Right lobe of liver (tissue), 4 donors: ENCODE measurements at regions not wholly inside any gene's neighbourhood (a gene's known extent, or its start where the extent isn't known, plus 50 kb on each side); places are given as distances from the start of the nearest gene placed in this dataset.

Experiments used
- POLR2A ChIP-seq: fragments of 450-650 bp; IDR thresholded peaks from one replicate; pipeline ENCODE4 v1.6.1; 2017; ENCODE audit warnings: antibody characterized with exemption, mild to moderate bottlenecking
- TF ChIP-seq, protein P1 (sequence below), 4 donors: fragments of 200-600 bp in 3 of 4; fragments of 450-650 bp in 1 of 4; IDR thresholded peaks; one replicate each; pipeline versions ENCODE4 v1.5.1 to v1.8.0; 2016 to 2022; ENCODE audit warnings: antibody characterized with exemption in 4 of 4, mild to moderate bottlenecking in 2 of 4
- donor health status: DM: no; HTN: no; CAD: no.
- donor health status: DM: no; HTN: no; CAD: no.
- donor health status: DM: no; HTN: yes; CAD: no.

- TF ChIP-seq, protein P1, sequence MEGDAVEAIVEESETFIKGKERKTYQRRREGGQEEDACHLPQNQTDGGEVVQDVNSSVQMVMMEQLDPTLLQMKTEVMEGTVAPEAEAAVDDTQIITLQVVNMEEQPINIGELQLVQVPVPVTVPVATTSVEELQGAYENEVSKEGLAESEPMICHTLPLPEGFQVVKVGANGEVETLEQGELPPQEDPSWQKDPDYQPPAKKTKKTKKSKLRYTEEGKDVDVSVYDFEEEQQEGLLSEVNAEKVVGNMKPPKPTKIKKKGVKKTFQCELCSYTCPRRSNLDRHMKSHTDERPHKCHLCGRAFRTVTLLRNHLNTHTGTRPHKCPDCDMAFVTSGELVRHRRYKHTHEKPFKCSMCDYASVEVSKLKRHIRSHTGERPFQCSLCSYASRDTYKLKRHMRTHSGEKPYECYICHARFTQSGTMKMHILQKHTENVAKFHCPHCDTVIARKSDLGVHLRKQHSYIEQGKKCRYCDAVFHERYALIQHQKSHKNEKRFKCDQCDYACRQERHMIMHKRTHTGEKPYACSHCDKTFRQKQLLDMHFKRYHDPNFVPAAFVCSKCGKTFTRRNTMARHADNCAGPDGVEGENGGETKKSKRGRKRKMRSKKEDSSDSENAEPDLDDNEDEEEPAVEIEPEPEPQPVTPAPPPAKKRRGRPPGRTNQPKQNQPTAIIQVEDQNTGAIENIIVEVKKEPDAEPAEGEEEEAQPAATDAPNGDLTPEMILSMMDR (IDR thresholded peaks at IDR 0.05) = no peak
- no peak for TF ChIP-seq POLR2A
Observed at GRCh38 chr2:186159101-186159500, 327.0 kb upstream of the ZC3H15 start.
